HG02623 (cell line): ENCODE measurements at regions not wholly inside any gene's neighbourhood (a gene's known extent, or its start where the extent isn't known, plus 50 kb on each side); places are given as distances from the start of the nearest gene placed in this dataset.
"Not testable (repeated sequence)": the region's sequence is repeated elsewhere in the genome, so short reads cannot be mapped to it uniquely, and the experiment has no call there.

Source experiments
- ATAC-seq: cut with Tn5 transposase; IDR thresholded peaks from one replicate; pipeline ENCODE4 v1.9.1; 2021; ENCODE audit warnings: moderate library complexity; ENCODE audit not compliant: unreplicated experiment

DNA sequence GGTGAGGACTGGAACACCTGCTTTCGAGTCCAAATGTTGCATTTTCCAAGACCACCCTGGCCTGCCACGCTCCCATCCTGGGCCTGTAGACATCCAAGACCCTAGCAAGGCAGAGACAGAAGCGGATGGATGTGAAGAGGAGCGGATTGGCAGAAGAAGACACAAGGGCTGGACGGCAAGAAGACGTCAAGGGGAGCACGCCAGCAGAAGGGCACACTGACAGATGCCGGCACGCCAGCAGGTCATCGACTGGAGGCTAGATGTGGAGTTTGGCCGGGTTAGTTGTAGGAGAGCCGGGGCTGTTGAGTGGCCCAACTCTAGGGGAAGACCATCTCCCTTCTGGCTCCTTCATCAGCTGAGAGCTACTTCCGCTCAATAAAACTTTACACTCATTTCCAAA is 251.6 kb downstream of the ZWINT start:
- no peak for ATAC-seq

DNA sequence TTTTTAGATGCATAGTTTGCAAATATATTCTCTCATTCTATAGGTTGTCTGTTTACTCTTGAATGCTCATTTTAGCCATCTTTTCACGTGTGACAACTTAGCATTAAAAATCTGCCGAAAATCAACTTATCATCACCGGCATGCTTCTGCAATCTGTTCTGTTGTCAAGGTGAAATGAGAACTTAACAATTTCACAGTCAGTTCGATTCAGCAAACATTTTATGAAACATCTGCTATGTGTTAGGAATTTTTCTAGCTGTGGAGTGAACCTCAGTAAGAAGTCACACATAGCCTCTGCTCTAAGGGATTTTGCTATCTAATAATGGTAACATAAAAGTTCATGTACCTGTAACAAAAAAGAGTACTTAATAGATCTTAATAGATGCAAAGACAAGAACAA is 256.1 kb downstream of the ZWINT start:
- no peak for ATAC-seq

GRCh38 chr10:56104487-56104886 is 256.6 kb downstream of the ZWINT start:
- ATAC-seq = no peak

DNA sequence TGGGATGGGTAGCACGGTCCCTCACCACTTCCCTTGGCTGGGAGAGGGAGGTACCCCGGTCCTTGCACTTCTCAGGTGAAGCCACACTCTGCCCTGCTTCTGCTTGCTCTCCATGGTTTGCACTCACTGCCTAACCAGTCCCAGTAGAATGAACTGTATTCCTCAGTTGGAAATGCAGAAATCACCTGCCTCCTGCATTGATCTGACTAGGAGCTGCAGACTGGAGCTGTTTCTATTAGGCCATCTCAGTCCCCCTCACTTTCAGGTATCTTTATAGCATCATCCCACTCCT is 264.9 kb downstream of the ZWINT start:
- no peak for ATAC-seq

DNA sequence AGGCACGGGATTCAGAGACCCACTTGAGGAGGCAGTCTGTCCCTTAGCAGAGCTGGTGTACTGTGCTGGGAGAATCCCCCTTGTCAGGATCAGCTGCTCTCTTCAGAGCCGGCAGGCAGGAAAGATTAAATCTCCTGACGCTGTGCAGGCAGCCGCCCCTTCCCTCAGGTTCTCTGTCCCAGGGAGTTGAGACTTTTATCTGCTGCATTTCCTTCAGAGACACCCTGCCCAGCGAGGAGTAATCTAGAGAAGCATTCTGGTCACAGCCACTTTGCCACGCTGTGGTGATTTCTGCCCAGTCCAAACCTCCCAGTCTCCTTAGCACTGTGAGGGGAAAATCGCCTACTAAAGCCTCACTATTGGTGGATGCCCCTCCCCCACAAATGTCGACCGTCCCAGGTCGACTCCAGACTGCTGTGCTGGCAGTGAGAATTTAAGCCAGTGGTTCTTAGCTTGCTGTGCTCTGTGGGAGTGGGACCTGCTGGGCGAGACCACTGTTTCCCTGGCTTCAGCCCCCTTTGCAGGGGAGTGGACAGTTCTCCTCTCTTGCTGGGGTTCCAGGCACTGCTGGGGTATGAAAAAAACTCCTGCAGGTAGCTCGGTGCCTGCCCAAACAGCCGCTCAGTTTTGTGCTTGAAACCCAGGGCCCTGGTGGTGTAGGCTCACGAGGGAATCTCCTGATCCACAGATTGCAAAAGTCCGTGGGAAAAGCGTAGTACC is 265.4 kb downstream of the ZWINT start:
- ATAC-seq = no peak

- ATAC-seq = not testable (repeated sequence)
These were observed 267.4 kb downstream of the ZWINT start for GRCh38 chr10:56093645-56094044.

DNA sequence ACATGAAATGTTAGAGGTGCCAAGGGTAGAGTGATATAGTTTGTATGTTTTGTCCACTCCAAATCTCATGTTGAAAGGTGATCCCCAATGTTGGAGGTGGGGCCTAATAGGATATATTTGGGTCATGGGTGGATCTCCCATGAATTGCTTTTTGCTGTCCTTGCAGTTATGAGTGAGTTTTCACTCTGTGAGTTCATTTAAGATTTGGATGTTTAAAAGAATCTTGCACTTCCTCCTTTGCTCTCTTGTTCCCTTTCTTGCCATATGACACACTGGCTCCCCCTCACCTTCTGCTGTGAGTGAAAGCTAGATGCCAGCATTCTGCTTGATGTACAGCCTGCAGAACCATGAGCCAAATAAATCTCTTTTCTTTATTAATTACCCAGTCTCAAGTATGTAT is 269.2 kb downstream of the ZWINT start:
- ATAC-seq = no peak

GRCh38 chr10:56090914-56091540 is 270.0 kb downstream of the ZWINT start:
- no peak for ATAC-seq

GRCh38 chr10:56085406-56086122 is 275.5 kb downstream of the ZWINT start:
- no peak for ATAC-seq

GRCh38 chr10:56082169-56082568 is 278.9 kb downstream of the ZWINT start:
- ATAC-seq = no peak

GRCh38 chr10:56068473-56069263 is 292.4 kb downstream of the ZWINT start:
- no peak for ATAC-seq

- no peak for ATAC-seq
These were observed 293.0 kb downstream of the ZWINT start for GRCh38 chr10:56068040-56068439.

- no peak for ATAC-seq
These were observed 297.4 kb downstream of the ZWINT start for GRCh38 chr10:56063642-56064041.

GRCh38 chr10:56057860-56058259 is 303.2 kb downstream of the ZWINT start:
- ATAC-seq = no peak

DNA sequence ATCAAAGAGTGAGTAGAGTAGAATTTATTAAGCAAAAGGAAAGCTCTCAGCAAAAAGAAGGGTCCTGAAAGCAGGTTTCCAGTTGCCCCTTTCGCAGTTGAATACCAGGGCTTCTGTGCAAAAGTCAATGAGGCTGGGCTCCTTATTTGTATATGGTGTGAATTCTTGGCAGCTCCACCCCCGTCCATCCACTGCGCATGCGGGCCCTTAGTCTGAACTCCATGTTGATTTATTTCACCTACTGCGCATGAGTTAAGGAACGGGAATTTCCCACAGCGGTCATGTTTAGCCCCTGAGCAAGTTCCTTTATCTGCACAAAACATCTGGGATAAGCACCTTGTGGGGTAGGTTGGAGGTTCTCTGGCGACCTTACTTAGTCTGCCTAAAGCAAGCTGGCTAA is 325.6 kb downstream of the ZWINT start:
- no peak for ATAC-seq

GRCh38 chr10:56028298-56029132 is 332.5 kb downstream of the ZWINT start:
- ATAC-seq = no peak

- ATAC-seq = no peak
These were observed 349.0 kb downstream of the ZWINT start for GRCh38 chr10:56012101-56012500.

GRCh38 chr10:56003555-56003954 is 357.5 kb downstream of the ZWINT start:
- no peak for ATAC-seq

DNA sequence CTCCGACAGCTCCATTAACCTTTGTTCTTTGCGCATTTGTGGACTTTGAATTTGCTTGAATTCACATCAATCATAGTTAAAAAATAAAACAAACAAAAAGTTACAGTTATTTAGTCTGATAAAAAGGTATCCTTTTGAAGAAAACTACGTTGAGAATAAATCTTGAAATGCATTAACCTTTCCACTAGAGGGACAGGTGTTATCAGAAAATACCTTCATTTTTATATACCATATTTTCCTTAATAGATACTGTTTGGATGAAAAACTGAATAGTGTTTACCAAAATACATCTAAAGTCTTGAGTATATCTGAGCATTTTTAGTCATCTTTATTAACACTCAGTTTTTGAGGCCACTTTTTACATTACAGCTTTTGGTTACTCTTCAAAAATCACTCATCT is 371.9 kb downstream of the ZWINT start:
- ATAC-seq = no peak

DNA sequence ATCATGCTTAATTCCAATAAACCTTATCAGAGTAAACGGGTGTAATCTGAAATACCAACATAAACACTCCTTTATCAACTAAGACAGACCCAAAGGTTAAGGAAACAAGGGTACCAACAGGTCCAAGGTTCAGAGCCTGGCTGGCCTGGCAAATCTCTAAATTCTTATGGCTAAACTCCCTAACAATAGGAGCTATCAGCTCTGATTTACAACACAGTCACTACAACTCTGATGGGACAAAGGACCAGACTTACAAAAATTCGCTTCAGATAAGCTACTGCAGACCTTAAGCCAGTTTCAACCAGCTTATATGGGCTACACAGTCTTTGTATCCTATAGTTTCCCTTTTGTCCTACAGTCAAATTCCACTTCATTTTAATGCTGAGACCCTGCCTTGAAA is 381.9 kb downstream of the ZWINT start:
- no peak for ATAC-seq

DNA sequence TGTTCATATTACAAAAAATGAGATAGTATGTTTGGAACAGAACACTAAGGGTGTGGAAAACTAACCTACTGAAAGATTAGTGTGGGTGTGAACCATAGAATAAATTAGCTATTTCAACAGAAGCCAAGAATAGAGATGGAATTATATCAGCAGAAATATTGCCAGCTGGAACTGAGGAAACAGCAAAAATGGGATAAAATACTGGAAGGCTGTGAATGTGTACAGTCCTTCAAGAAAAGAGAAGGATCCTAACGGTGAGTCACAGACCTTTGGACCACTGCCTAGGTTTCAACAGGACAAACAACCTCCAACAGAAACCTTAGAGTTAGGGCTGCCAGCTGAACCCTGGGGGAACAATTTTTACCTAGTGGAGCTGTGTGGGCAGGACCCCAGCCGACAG is 395.0 kb downstream of the ZWINT start:
- ATAC-seq = no peak
